WTC11 (cell line): ENCODE measurements at regions not wholly inside any gene's neighbourhood (a gene's known extent, or its start where the extent isn't known, plus 50 kb on each side); places are given as distances from the start of the nearest gene placed in this dataset.

Experiments used
- FOXJ3 ChIP-seq: sonication (generic); formaldehyde crosslinking; IDR thresholded peaks from 2 replicates; pipeline ENCODE4 v1.9.0; 2021; ENCODE audit warnings: missing genetic modification reagents, mild to moderate bottlenecking, borderline replicate concordance
- HMGA2 ChIP-seq: fragments of 250-450 bp; sonication (Bioruptor Pico); IDR thresholded peaks from 2 replicates; pipeline ENCODE4 v1.4.0; 2021; ENCODE audit warnings: mild to moderate bottlenecking, moderate library complexity
- NFE2L1 ChIP-seq: sonication (generic); formaldehyde crosslinking; IDR thresholded peaks from 2 replicates; pipeline ENCODE4 v1.8.1; 2023; ENCODE audit warnings: missing genetic modification reagents
- NR1H2 ChIP-seq: sonication (generic); formaldehyde crosslinking; IDR thresholded peaks from 2 replicates; pipeline ENCODE4 v1.9.0; 2021; ENCODE audit warnings: mild to moderate bottlenecking, moderate library complexity, missing genetic modification reagents
- SP1 ChIP-seq: sonication (generic); formaldehyde crosslinking; conservative IDR thresholded peaks from 2 replicates; pipeline ENCODE4 v1.8.1; 2022; ENCODE audit warnings: missing genetic modification reagents
- ZBTB21 ChIP-seq: sonication (generic); formaldehyde crosslinking; IDR thresholded peaks from 2 replicates; pipeline ENCODE4 v1.8.1; 2023; ENCODE audit warnings: mild to moderate bottlenecking, missing genetic modification reagents, borderline replicate concordance
- ZNF138 ChIP-seq: sonication (generic); formaldehyde crosslinking; conservative IDR thresholded peaks from 2 replicates; pipeline ENCODE4 v1.8.1; 2022; ENCODE audit warnings: mild to moderate bottlenecking, moderate library complexity, missing genetic modification reagents
- ZNF423 ChIP-seq: fragments of 250-450 bp; sonication (Bioruptor Pico); IDR thresholded peaks from 2 replicates; pipeline ENCODE4 v2.1.2; 2022; ENCODE audit warnings: mild to moderate bottlenecking, moderate library complexity
- TF ChIP-seq, protein P1 (sequence below): sonication (generic); formaldehyde crosslinking; IDR thresholded peaks from 2 replicates; pipeline ENCODE4 v1.8.0; 2022; ENCODE audit warnings: mild to moderate bottlenecking, missing genetic modification reagents
- TF ChIP-seq, protein P2 (sequence below): fragments of 200-600 bp; IDR thresholded peaks from 2 replicates; pipeline ENCODE4 v1.8.0; 2022; ENCODE audit warnings: antibody characterized with exemption
- TF ChIP-seq, protein P3 (sequence below): sonication (generic); formaldehyde crosslinking; IDR thresholded peaks from 2 replicates; pipeline ENCODE4 v1.8.0; 2022; ENCODE audit warnings: mild to moderate bottlenecking, missing genetic modification reagents
- TF ChIP-seq, protein P4 (sequence below): sonication (generic); formaldehyde crosslinking; conservative IDR thresholded peaks from 2 replicates; pipeline ENCODE4 v1.8.1; 2022; ENCODE audit warnings: mild to moderate bottlenecking, missing genetic modification reagents

DNA sequence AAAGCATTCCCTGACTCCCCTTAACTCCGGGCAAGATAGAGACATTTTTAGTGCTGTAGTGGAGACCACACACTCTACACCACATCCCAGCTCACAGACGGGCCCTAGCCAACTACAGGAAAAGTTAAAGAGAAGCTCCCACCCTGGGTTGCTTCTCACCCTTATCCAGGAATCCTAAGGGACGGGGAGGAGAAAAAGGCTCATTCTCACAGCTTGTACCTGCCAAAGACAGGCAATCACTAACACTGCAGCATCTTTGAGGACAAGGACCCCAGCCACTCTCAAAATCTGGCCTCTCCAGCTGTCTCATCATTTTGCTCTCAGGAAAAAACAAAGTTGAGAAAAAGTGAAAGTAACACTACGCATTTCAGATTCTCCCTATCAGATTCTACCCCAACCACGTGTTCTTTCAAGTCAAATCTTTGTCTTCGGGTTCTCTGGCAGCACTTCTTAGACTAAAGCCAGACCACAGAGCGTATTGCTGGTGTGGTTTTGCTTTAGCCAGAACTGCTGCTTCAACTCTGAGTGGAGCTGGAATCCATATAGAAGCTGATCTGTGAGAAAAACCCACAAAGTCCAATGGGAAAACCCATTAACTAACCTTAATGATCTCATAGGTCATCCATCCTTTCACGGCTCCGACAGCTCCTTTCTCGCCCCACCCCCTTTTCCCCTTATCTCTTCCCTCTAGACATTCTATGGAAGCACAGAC, 605.9 kb upstream of the DIPK2B start:
- TF ChIP-seq FOXJ3 (CRISPR knock-in tag) (no peak), NFE2L1 (CRISPR knock-in tag) (no peak), SP1 (CRISPR knock-in tag) (no peak), ZBTB21 (no peak), NR1H2 (CRISPR knock-in tag) (no peak), HMGA2 (no peak), ZNF138 (CRISPR knock-in tag) (no peak), ZNF423 (no peak)
- TF ChIP-seq, protein P1, sequence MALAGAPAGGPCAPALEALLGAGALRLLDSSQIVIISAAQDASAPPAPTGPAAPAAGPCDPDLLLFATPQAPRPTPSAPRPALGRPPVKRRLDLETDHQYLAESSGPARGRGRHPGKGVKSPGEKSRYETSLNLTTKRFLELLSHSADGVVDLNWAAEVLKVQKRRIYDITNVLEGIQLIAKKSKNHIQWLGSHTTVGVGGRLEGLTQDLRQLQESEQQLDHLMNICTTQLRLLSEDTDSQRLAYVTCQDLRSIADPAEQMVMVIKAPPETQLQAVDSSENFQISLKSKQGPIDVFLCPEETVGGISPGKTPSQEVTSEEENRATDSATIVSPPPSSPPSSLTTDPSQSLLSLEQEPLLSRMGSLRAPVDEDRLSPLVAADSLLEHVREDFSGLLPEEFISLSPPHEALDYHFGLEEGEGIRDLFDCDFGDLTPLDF (CRISPR knock-in tag), result no peak
- TF ChIP-seq, protein P2, sequence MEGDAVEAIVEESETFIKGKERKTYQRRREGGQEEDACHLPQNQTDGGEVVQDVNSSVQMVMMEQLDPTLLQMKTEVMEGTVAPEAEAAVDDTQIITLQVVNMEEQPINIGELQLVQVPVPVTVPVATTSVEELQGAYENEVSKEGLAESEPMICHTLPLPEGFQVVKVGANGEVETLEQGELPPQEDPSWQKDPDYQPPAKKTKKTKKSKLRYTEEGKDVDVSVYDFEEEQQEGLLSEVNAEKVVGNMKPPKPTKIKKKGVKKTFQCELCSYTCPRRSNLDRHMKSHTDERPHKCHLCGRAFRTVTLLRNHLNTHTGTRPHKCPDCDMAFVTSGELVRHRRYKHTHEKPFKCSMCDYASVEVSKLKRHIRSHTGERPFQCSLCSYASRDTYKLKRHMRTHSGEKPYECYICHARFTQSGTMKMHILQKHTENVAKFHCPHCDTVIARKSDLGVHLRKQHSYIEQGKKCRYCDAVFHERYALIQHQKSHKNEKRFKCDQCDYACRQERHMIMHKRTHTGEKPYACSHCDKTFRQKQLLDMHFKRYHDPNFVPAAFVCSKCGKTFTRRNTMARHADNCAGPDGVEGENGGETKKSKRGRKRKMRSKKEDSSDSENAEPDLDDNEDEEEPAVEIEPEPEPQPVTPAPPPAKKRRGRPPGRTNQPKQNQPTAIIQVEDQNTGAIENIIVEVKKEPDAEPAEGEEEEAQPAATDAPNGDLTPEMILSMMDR, result no peak
- TF ChIP-seq, protein P3, sequence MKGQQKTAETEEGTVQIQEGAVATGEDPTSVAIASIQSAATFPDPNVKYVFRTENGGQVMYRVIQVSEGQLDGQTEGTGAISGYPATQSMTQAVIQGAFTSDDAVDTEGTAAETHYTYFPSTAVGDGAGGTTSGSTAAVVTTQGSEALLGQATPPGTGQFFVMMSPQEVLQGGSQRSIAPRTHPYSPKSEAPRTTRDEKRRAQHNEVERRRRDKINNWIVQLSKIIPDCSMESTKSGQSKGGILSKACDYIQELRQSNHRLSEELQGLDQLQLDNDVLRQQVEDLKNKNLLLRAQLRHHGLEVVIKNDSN (CRISPR knock-in tag), result no peak
- TF ChIP-seq, protein P4, sequence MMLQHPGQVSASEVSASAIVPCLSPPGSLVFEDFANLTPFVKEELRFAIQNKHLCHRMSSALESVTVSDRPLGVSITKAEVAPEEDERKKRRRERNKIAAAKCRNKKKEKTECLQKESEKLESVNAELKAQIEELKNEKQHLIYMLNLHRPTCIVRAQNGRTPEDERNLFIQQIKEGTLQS (CRISPR knock-in tag), result no peak
